CD4-positive, alpha-beta T cell treated with Interleukin-1 beta for 1 hour (primary cell): ENCODE measurements at regions not wholly inside any gene's neighbourhood (a gene's known extent, or its start where the extent isn't known, plus 50 kb on each side); places are given as distances from the start of the nearest gene placed in this dataset.

Source experiments
- DNase-seq, 2 donors: peaks; one replicate each; pipeline ENCODE4 v3.0.0-alpha.2; 2020 to 2022

DNA sequence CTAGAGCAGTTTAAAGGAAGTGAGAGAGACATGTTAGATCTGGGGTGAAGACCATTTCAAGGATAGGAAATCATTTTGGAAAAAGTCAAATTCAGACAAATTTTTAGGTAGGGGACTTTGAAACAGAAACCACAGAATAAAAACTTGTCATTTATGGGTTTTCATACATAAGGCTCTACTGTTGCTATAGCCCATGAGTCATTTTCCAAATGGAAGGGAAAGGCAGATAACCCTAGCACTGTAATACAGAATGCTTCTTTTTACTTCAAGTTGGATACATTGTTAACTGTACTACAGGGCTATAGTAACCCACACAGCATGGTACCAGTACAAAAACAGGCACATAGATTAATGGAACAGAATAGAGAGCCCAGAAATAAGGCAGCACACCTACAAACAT lies 455.4 kb downstream of the EBF1 start:
- DNase-seq: no peak

GRCh38 chr5:158643840-158644239 lies 455.9 kb downstream of the EBF1 start:
- DNase-seq: no peak

DNA sequence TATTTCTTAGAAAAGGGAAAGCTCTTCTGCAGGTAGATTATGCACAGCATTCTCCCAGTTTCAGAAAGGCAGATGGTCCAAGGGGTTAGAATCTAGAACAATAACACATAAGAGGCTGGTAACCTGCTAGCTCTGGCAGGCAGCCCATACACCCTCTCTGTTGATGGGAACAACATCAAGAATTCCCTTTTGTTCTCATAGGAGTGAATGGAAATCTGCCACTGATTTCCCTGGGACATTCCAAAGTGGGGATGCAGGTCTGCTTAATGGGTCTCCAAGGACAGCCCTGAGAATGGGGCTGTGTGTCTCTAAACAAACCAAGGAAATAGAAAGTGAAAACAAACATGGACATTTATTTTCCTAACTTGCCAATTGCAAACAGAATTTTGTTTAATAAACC lies 456.8 kb downstream of the EBF1 start:
- no peak for DNase-seq

GRCh38 chr5:158641016-158641415 lies 458.7 kb downstream of the EBF1 start:
- DNase-seq: no peak

DNA sequence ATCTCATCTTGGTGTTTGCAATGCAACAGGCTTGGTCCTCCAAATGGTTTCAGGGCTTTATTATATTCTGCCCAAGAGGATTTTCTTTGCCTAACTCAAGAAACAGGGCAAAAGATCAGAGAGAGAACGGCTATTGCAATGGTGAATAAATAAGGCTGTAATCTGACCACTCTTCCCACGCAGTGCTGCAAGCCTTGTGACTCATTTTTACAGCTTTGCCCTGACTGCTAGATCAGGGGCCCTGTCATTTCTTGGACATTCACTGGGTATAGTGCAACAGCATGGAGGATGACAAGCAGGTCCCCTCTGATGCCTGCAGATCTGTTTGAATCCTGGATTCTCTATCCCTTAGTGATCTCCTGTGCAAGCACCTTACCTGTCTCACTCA lies 459.1 kb downstream of the EBF1 start:
- DNase-seq: no peak

GRCh38 chr5:158639881-158640592 lies 459.7 kb downstream of the EBF1 start:
- no peak for DNase-seq

- no peak for DNase-seq
Measured at GRCh38 chr5:158638396-158638795, 461.3 kb downstream of the EBF1 start.

DNA sequence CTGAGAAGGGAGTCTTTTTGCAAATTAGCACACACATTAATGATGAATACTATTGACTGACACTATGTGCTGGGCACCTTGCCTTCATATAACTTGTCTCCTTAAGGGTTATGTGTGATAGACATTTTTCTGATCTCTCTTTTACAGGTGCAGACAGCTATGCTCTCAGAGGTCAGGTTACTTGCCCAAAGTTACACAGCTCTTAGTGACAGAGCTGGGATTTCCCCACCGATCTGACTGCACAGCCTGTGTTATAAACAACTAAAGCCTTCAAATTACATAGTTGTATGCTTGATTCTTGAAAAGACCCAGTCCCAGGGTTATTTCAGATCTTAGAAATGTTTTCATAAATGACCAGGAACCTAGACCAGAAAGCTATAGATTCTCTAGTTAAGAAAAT lies 462.7 kb downstream of the EBF1 start:
- DNase-seq: no peak

DNA sequence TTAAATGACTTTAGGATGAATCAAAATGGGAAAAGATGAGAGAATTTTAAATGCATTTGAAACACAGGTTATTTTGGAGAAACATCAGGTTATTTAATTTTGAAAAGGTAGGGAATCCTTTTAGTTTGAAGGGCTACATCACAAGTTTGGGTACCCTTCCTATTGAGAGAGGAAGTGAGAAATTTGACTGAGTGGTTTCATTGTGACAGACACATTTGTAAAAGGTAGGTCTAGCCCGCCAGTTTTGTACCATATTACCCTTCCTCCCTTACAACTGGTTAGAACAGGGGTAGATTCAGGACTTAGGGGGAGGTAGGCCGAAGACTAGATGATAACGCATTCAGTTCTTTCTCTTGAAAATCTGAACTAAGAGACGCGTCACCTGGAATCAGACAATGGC lies 464.2 kb downstream of the EBF1 start:
- no peak for DNase-seq

DNA sequence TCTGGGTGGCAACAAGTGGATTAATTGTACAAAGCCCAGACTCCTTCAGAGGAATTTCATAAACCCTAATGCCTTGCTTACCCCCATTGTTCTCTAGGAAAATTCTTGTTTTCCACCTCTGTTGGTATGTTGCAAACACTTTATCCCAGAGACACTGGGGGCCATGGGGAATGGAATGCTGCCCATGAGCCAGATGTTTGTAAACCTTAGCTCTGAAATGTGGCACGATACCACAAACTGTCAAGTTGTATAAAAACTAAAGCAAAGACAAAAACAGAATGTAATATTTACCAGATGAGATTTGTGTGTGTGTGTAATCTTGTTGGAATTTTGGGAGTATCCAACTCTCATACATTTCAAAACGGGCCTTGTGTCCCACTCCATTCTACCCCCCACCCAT lies 465.0 kb downstream of the EBF1 start:
- DNase-seq: no peak

GRCh38 chr5:158629591-158630312 lies 470.0 kb downstream of the EBF1 start:
- no peak for DNase-seq

- DNase-seq: no peak
Measured at GRCh38 chr5:158626718-158627117, 473.0 kb downstream of the EBF1 start.

DNA sequence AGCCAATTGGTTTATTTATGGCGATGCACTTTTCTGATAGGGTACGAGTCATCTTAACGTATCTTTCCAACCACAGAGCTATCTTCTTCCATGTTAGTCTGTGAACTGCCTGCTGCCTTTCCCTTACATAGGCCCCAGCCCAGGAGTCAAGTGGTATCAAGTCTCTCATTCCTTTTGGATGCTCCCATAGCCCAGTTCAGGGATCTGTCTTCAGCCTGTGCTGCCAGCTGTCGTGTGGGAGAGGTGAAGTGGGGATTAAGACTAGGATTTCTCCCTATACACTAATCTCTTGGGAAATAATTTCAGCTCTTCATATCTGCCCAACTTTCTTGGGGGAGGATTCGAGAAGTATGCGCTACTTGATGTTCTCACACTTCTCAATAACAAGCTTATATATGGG lies 475.7 kb downstream of the EBF1 start:
- no peak for DNase-seq

DNA sequence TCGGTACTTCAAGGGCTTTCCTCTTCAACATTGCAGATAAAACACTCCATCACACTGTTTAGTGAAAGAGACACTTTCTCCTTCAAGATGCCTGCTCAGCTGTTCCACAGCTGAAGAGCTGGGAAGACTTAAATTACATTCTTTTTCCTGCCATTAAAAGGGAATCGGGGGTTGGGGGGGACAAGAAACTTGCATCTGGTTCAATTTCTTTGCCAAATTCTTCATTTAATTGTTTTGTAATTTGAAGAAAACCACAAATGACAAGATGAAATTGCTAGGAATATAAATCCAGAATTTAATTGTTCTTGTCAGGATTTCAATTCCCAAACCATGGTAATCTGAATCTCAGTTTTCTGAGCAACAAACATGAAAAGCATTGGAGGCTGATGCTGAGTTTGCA lies 478.3 kb downstream of the EBF1 start:
- DNase-seq: no peak

GRCh38 chr5:158619083-158619788 lies 480.5 kb downstream of the EBF1 start:
- DNase-seq: no peak

DNA sequence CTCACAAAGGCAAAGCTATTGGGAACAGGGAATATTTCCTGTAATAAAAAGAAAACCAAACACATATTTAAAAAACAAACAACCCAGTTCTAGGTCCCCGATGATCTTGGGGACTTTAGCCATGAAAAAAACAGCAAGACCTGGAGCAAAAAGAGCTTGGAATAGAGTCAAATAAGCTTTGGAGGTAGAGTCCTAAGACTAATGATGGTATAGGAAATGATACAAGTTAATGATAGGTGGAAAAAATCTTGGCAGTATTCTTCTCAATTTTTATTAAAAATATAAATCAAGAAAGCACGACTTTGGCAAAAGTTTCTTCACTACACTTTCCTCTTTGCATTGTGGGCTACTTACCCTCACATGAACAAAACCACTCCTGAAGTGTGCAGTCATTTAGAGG lies 481.5 kb downstream of the EBF1 start:
- DNase-seq: no peak

DNA sequence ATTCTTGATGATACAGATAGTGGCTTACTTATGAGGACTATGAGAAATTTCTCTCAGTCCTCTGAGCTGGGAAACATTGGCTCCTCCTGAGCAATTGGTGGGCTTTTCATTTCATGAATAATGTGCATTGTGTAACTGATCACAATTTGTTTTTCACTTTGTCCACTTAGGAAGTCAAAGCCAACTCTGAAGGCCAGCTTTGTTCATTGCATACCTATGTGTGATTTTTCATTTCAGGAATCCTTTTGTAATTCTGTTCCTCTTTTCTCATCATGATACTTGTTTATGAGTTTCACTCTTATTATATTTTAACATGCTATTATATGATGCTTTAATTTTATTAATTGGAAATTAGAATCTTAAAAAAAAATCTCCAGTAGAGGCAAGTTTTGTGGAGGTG lies 483.0 kb downstream of the EBF1 start:
- DNase-seq: no peak

GRCh38 chr5:158614951-158615350 lies 484.8 kb downstream of the EBF1 start:
- no peak for DNase-seq

- DNase-seq: no peak
Measured at GRCh38 chr5:158611581-158611980, 488.1 kb downstream of the EBF1 start.

GRCh38 chr5:158610051-158610415 lies 489.7 kb downstream of the EBF1 start:
- no peak for DNase-seq

DNA sequence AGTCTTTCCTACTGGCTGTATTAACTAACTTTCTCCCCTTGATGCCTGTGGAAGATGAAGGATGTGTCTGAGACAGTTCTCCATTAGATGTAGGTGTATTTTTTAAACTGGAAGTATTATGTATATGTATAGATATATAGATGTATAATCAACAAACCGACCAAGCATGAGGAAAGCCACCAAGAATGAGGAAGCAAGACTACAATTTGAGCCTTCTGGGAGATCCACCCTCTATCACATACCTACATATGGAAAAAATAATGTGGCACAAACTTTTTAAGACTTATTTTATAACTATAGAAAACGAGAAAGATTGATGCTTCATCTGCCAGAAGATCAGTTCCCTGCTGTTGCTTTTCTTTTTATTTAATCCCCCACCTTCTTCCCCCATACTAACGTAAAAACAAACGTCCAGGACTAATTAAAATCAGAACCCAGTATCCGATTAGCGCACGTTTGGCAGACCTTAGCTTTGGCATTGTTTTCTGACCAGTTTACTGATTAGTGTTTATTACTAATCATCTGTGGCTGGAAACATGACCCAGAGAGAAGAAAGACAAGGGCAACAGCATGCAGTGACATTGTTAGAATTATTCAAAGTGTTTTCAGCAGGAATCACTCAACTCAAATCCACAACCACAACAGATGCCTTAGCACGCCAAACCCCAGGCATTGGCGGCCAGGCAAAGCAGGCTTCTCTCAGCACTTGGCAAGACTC lies 490.2 kb downstream of the EBF1 start:
- DNase-seq: no peak

DNA sequence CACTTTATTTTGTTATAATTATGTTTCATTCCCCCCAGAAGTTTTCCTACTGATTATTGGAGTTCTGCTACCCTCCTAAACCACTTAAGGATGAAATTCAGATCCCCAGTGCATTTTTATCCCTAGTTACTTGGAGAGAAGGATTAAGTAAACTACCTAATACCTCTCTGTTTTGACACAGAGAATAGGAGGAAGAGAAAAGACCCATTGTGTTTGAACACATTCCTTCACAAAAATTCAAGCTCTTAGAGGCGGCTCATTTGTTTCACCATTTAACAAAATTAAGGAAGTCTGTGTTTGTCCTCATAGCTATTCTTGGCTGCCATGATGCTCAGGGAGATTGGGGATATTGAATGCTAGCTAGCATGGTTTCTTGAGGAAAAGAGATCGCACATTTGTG lies 492.6 kb downstream of the EBF1 start:
- DNase-seq: no peak

DNA sequence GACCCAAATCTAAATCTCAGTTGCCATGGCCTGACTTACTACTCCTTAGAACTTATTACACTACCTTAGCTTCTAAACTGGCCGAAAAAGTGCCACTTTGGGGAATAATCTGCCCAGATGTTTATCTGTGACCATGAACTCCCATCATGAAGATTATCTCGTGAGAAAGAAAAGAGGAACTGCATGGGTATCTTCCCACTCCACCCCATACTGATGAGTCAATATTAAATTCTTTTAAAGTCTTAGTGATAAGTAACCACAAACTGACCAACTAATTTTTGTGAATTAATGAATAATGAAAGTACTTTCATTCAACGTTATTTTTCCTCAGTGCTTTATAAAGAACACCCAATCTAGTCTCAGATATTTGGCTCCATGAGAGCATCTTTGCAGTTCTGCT lies 493.5 kb downstream of the EBF1 start:
- no peak for DNase-seq

DNA sequence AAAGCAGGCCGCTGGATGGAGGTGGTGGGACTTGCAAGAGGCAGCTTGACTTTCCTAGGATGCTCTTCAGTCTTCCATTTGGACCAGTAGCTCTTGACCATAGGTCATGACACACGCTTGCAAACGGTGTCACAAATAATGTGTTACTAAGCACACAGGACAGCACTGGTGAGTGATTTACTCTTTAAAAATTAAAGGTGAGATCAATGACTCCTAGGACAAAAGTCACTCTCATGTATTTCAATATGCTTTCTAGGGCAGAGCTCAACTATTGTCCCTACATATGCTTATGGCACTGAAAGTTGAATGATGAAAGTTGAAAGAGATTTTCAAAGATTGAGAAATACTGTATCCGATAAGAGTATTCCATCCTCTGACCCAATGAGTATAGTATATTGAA lies 496.7 kb downstream of the EBF1 start:
- DNase-seq: no peak
